GM12865 (cell line): ENCODE measurements at regions not wholly inside any gene's neighbourhood (a gene's known extent, or its start where the extent isn't known, plus 50 kb on each side); places are given as distances from the start of the nearest gene placed in this dataset.

Experiments used
- DNase-seq: peaks from one replicate; pipeline ENCODE4 v3.0.0; 2010; ENCODE audit warnings: low read depth
- H3K4me3 ChIP-seq: 2 replicates; pipeline ENCODE4 v1.5.1; 2011; ENCODE audit warnings: mild to moderate bottlenecking, low read depth, low read length, control low read depth
- CTCF ChIP-seq: IDR thresholded peaks from 2 replicates; pipeline ENCODE4 v1.5.1; 2011; ENCODE audit warnings: low read length, control low read depth, low read depth, inconsistent platforms; ENCODE audit not compliant: insufficient read depth; ENCODE audit errors: missing control alignments

- no peak overlapping the region for H3K4me3 ChIP-seq
- DNase-seq: no peak
Measured at GRCh38 chr5:167905919-167906853, 385.3 kb upstream of the WWC1 start.

GRCh38 chr5:167908606-167909005 lies 382.8 kb upstream of the WWC1 start:
- DNase-seq: no peak
- no peak overlapping the region for H3K4me3 ChIP-seq
- TF ChIP-seq CTCF: no peak

More at GRCh38 chr5:167905919-167906853, 385.3 kb upstream of the WWC1 start:
- no peak for TF ChIP-seq CTCF

GRCh38 chr5:167912941-167913665 lies 378.3 kb upstream of the WWC1 start:
- DNase-seq: no peak
- TF ChIP-seq CTCF: no peak
- no peak overlapping the region for H3K4me3 ChIP-seq

GRCh38 chr5:167915237-167915636 lies 376.2 kb upstream of the WWC1 start:
- DNase-seq: no peak
- no peak for TF ChIP-seq CTCF
- no peak overlapping the region for H3K4me3 ChIP-seq

- no peak for DNase-seq
- no peak for TF ChIP-seq CTCF
Measured at GRCh38 chr5:167916261-167916691, 375.2 kb upstream of the WWC1 start.

GRCh38 chr5:167916706-167917105 lies 374.7 kb upstream of the WWC1 start:
- DNase-seq: no peak
- no peak for TF ChIP-seq CTCF
- no peak overlapping the region for H3K4me3 ChIP-seq

More at GRCh38 chr5:167916261-167916691, 375.2 kb upstream of the WWC1 start:
- no peak overlapping the region for H3K4me3 ChIP-seq
